M059J (cell line): ENCODE measurements at regions not wholly inside any gene's neighbourhood (a gene's known extent, or its start where the extent isn't known, plus 50 kb on each side); places are given as distances from the start of the nearest gene placed in this dataset.
"Not testable (repeated sequence)": the region's sequence is repeated elsewhere in the genome, so short reads cannot be mapped to it uniquely, and the experiment has no call there.

Experiments used
- DNase-seq: peaks from one replicate; pipeline ENCODE4 v3.0.0-alpha.2; 2012; ENCODE audit warnings: low read depth

- DNase-seq: no peak
These were observed 56.1 kb upstream of the TMEM132D start for GRCh38 chr12:129959889-129960288.

- DNase-seq: peak; percentile 8
These were observed 57.3 kb upstream of the TMEM132D start for GRCh38 chr12:129961091-129961490.

GRCh38 chr12:129961856-129962255, 58.0 kb upstream of the TMEM132D start:
- DNase-seq: no peak

GRCh38 chr12:129964300-129964699, 60.5 kb upstream of the TMEM132D start:
- DNase-seq: no peak

GRCh38 chr12:129964826-129965457, 61.1 kb upstream of the TMEM132D start:
- no peak for DNase-seq

- DNase-seq: no peak
These were observed 62.5 kb upstream of the TMEM132D start for GRCh38 chr12:129966146-129966995.

- no peak for DNase-seq
These were observed 67.9 kb upstream of the TMEM132D start for GRCh38 chr12:129971721-129972120.

GRCh38 chr12:129973236-129973961, 69.6 kb upstream of the TMEM132D start:
- no peak for DNase-seq

GRCh38 chr12:129984106-129984505, 80.3 kb upstream of the TMEM132D start:
- DNase-seq: no peak

- DNase-seq: no peak
These were observed 84.0 kb upstream of the TMEM132D start for GRCh38 chr12:129987841-129988240.

GRCh38 chr12:129994634-129995033, 90.8 kb upstream of the TMEM132D start:
- DNase-seq: no peak

- DNase-seq: no peak
These were observed 93.4 kb upstream of the TMEM132D start for GRCh38 chr12:129997239-129997638.

- DNase-seq: not testable (repeated sequence)
These were observed 100.6 kb upstream of the TMEM132D start for GRCh38 chr12:130004310-130004877.

GRCh38 chr12:130007771-130008170, 103.9 kb upstream of the TMEM132D start:
- DNase-seq: no peak

GRCh38 chr12:130008241-130008640, 104.4 kb upstream of the TMEM132D start:
- DNase-seq: no peak

- no peak for DNase-seq
These were observed 106.1 kb upstream of the TMEM132D start for GRCh38 chr12:130009961-130010360.

GRCh38 chr12:130011611-130012385, 108.0 kb upstream of the TMEM132D start:
- DNase-seq: no peak

GRCh38 chr12:130013771-130014484, 110.1 kb upstream of the TMEM132D start:
- DNase-seq: peak; percentile 24

- no peak for DNase-seq
These were observed 110.6 kb upstream of the TMEM132D start for GRCh38 chr12:130014485-130014807.

GRCh38 chr12:130016194-130016593, 112.4 kb upstream of the TMEM132D start:
- DNase-seq: no peak

- no peak for DNase-seq
These were observed 113.2 kb upstream of the TMEM132D start for GRCh38 chr12:130016986-130017385.
